Endothelial cell of umbilical vein (primary cell): ENCODE measurements at regions not wholly inside any gene's neighbourhood (a gene's known extent, or its start where the extent isn't known, plus 50 kb on each side); places are given as distances from the start of the nearest gene placed in this dataset.

Experiments
- BruUV-seq: library from RNA; stranded (reverse); fragments of 400-500 nt; replicated peaks from 2 replicates; lab custom pipeline; 2021; lab: Mats Ljungman, UMichigan
- CTCF ChIA-PET: fragments of 300-600, 350-600 bp; sonication (Branson Sonifier 250); formaldehyde crosslinking; loops from one replicate; lab custom pipeline; 2021; ENCODE audit warnings: antibody characterized with exemption, inconsistent platforms; lab: Charles Lee
- POLR2A ChIA-PET: fragments of 300-600, 350-600 bp; sonication (Branson Sonifier 250); formaldehyde crosslinking; loops from one replicate; lab custom pipeline; 2021; ENCODE audit warnings: antibody characterized with exemption, inconsistent platforms; lab: Charles Lee
- DNase-seq: peaks from one replicate; pipeline ENCODE4 v3.0.0-alpha.2; 2011; ENCODE audit warnings: low read depth, low spot score
- FAIRE-seq: peaks from 2 replicates; lab custom pipeline; 2011; peaks lifted over from hg19 to GRCh38; lab: Jason Lieb, UNC
- H2AFZ ChIP-seq: 2 replicates; pipeline ENCODE4 v1.6.0; 2012; ENCODE audit warnings: low read depth, low read length, control low read depth, inconsistent platforms
- H3K27ac ChIP-seq: 2 replicates; pipeline ENCODE4 v1.5.1; 2011; ENCODE audit warnings: low read depth, mild to moderate bottlenecking, control low read depth, low read length, moderate library complexity; ENCODE audit not compliant: insufficient read depth
- H3K27me3 ChIP-seq, 2 experiments: 2 replicates each; pipeline versions ENCODE4 v1.6.0 to v1.6.1; 2011; ENCODE audit warnings: low read length in 2 of 2, mixed read lengths in 1 of 2; ENCODE audit not compliant: control insufficient read depth in 2 of 2, insufficient read depth in 2 of 2
- H3K36me3 ChIP-seq, 2 experiments: 2 replicates in 1 of 2; 3 replicates in 1 of 2; pipeline ENCODE4 v1.5.1; 2011; ENCODE audit warnings: low read length in 2 of 2, mild to moderate bottlenecking in 1 of 2, moderate library complexity in 1 of 2; ENCODE audit not compliant: control insufficient read depth in 2 of 2, insufficient read depth in 2 of 2; ENCODE audit errors: extremely low read depth in 1 of 2
- H3K4me1 ChIP-seq: 3 replicates; pipeline ENCODE4 v1.5.1; 2011; ENCODE audit warnings: mild to moderate bottlenecking, low read length; ENCODE audit not compliant: control insufficient read depth, insufficient read depth; ENCODE audit errors: extremely low read depth
- H3K4me2 ChIP-seq: 2 replicates; pipeline ENCODE4 v1.6.1; 2011; ENCODE audit warnings: low read length, control low read depth, mixed read lengths; ENCODE audit not compliant: insufficient read depth
- H3K4me3 ChIP-seq, 3 experiments: fragments of 200-600 bp in 1 of 3; sonication (generic), shearing (Covaris generic) in 1 of 3; replicated peaks in 1 of 3; 2 replicates each; pipeline ENCODE4 v1.5.1; 2011 to 2016; ENCODE audit warnings: control low read depth in 3 of 3, low read length in 3 of 3, mild to moderate bottlenecking in 2 of 3, inconsistent platforms in 1 of 3, low read depth in 1 of 3, moderate library complexity in 1 of 3; ENCODE audit not compliant: insufficient read depth in 1 of 3
- H3K79me2 ChIP-seq: 2 replicates; pipeline ENCODE4 v1.6.0; 2012; ENCODE audit warnings: low read length, inconsistent platforms; ENCODE audit not compliant: control insufficient read depth, insufficient read depth
- H3K9ac ChIP-seq: replicated peaks from 2 replicates; pipeline ENCODE3; 2011; ENCODE audit warnings: low read length, control low read depth; ENCODE audit not compliant: insufficient read depth; ENCODE audit errors: extremely low read depth
- H3K9me1 ChIP-seq: replicated peaks from 3 replicates; pipeline ENCODE4 v1.6.0; 2011; ENCODE audit warnings: mild to moderate bottlenecking, low read length; ENCODE audit not compliant: control insufficient read depth, insufficient read depth; ENCODE audit errors: extremely low read depth
- H3K9me3 ChIP-seq: replicated peaks from 2 replicates; pipeline ENCODE4 v1.5.1; 2012; ENCODE audit warnings: low read length, inconsistent platforms; ENCODE audit not compliant: control insufficient read depth, insufficient read depth
- H4K20me1 ChIP-seq: replicated peaks from 2 replicates; pipeline ENCODE3; 2011; ENCODE audit warnings: mild to moderate bottlenecking, low read length; ENCODE audit not compliant: control insufficient read depth, insufficient read depth; ENCODE audit errors: extremely low read depth
- EZH2 ChIP-seq: IDR thresholded peaks from 2 replicates; pipeline ENCODE4 v1.6.1; 2012; ENCODE audit warnings: borderline replicate concordance, low read depth, mild to moderate bottlenecking, moderate library complexity, low read length, inconsistent platforms; ENCODE audit not compliant: severe bottlenecking
- FOS ChIP-seq: IDR thresholded peaks from 2 replicates; pipeline ENCODE4 v1.6.1; 2011; ENCODE audit warnings: mild to moderate bottlenecking, low read length, moderate library complexity, borderline replicate concordance; ENCODE audit not compliant: insufficient read depth
- GATA2 ChIP-seq: IDR thresholded peaks from 2 replicates; pipeline ENCODE4 v1.7.0; 2011; ENCODE audit warnings: low read depth, mild to moderate bottlenecking, moderate library complexity, mixed read lengths, low read length; ENCODE audit not compliant: insufficient read length, insufficient read depth
- JUN ChIP-seq: IDR thresholded peaks from 2 replicates; pipeline ENCODE4 v1.6.1; 2011; ENCODE audit warnings: borderline replicate concordance, low read depth; ENCODE audit not compliant: insufficient read length, insufficient read depth
- POLR2A ChIP-seq: IDR thresholded peaks from 2 replicates; pipeline ENCODE4 v1.6.1; 2012; ENCODE audit warnings: low read depth, mild to moderate bottlenecking, control low read depth, low read length
- dilution Hi-C: fragments of 300-500 bp; cut with MboI; formaldehyde crosslinking; loops from one replicate; pipeline ENCODE4 v1.15.0; 2019; ENCODE audit warnings: low sequenced_read_pairs; ENCODE audit not compliant: extremely low pct_ligation_motif_present
- intact Hi-C: fragments of 100-400 bp; cut with micrococcal nuclease; formaldehyde crosslinking; loops from one replicate; pipeline ENCODE4 v1.10.0; 2022
- TF ChIP-seq, protein P1 (sequence below), 2 donors: IDR thresholded peaks; 1 replicate in 1 of 2; 2 replicates in 1 of 2; pipeline ENCODE4 v1.5.1; 2011; ENCODE audit warnings: low read length in 2 of 2, mild to moderate bottlenecking in 2 of 2, moderate library complexity in 2 of 2, control low read depth in 1 of 2, inconsistent platforms in 1 of 2, low read depth in 1 of 2; ENCODE audit not compliant: insufficient read depth in 1 of 2; ENCODE audit errors: extremely low read depth in 1 of 2

DNA sequence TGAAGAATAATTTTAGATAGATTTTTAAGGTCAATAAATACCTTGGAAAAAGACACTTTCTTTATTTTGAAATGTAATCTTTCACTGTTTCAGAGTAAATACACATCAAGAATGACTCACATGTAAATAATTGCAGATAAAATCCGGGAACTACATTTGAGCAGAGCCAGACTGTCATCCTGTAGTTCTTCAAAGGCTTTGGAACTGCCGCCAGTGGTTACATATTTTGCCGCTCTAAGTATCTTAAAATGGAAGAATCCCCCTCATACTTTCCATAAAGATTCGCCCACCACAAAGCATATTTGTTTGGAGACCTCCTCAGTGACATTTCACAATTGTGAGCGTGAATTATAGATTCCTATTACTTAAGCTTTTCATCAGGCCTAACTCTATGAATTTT lies 607.8 kb upstream of the ZFP42 start:
- Histone ChIP-seq H3K4me1 (no peaks in the 10 kb centered on the region), H3K9ac (no peak overlapping the region), H3K9me3 (peaks cover 2% of the 10 kb centered on the region), H3K4me3 (no peak overlapping the region), H3K79me2 (no peaks in the 10 kb centered on the region), H2AFZ (no peak overlapping the region), H4K20me1 (no peaks in the 10 kb centered on the region), H3K9me1 (no peaks in the 10 kb centered on the region), H3K36me3 (no peaks in the 10 kb centered on the region), H3K27me3 (no peaks in the 10 kb centered on the region), H3K27ac (no peak overlapping the region), H3K4me2 (no peak overlapping the region)
- no peak for FAIRE-seq
- POLR2A ChIA-PET, result no interaction called here
- CTCF ChIA-PET, result no interaction called here
- DNase-seq, result no peak
- intact Hi-C loops, result no loop called here
- TF ChIP-seq EZH2, result no peak
- TF ChIP-seq GATA2, result no peak
- no peak for TF ChIP-seq FOS
- TF ChIP-seq, protein P1, sequence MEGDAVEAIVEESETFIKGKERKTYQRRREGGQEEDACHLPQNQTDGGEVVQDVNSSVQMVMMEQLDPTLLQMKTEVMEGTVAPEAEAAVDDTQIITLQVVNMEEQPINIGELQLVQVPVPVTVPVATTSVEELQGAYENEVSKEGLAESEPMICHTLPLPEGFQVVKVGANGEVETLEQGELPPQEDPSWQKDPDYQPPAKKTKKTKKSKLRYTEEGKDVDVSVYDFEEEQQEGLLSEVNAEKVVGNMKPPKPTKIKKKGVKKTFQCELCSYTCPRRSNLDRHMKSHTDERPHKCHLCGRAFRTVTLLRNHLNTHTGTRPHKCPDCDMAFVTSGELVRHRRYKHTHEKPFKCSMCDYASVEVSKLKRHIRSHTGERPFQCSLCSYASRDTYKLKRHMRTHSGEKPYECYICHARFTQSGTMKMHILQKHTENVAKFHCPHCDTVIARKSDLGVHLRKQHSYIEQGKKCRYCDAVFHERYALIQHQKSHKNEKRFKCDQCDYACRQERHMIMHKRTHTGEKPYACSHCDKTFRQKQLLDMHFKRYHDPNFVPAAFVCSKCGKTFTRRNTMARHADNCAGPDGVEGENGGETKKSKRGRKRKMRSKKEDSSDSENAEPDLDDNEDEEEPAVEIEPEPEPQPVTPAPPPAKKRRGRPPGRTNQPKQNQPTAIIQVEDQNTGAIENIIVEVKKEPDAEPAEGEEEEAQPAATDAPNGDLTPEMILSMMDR (IDR thresholded peaks at IDR 0.05; ENCODE audit: extremely low read depth in 1 of 2, insufficient read depth in 1 of 2, low read depth in 1 of 2, low read length in 2 of 2), result no peak
- dilution Hi-C loops, result no loop called here
- no TSS peak for BruUV-seq

- BruUV-seq, result no TSS peak
- dilution Hi-C loops, result no loop called here
- no peaks in the 10 kb centered on the region for H3K79me2 ChIP-seq
- POLR2A ChIA-PET, result no interaction called here
- no peaks in the 10 kb centered on the region for H3K9me1 ChIP-seq
- no peak overlapping the region for H3K4me3 ChIP-seq
- no peak for FAIRE-seq
- H3K4me2 ChIP-seq, result no peak overlapping the region
- H3K4me1 ChIP-seq, result no peaks in the 10 kb centered on the region
- no peaks in the 10 kb centered on the region for H4K20me1 ChIP-seq
- CTCF ChIA-PET, result no interaction called here
- no peaks in the 10 kb centered on the region for H3K36me3 ChIP-seq
- no peak for TF ChIP-seq FOS
- TF ChIP-seq, protein P1 (IDR thresholded peaks at IDR 0.05; ENCODE audit: extremely low read depth in 1 of 2, insufficient read depth in 1 of 2, low read depth in 1 of 2, low read length in 2 of 2), result no peak
- TF ChIP-seq JUN, result no peak
- TF ChIP-seq POLR2A, result no peak
- H3K9me3 ChIP-seq, result peaks cover 2% of the 10 kb centered on the region
- H3K27ac ChIP-seq, result no peak overlapping the region
- DNase-seq, result no peak
- H3K27me3 ChIP-seq, result no peaks in the 10 kb centered on the region
- no peak overlapping the region for H2AFZ ChIP-seq
- no peak overlapping the region for H3K9ac ChIP-seq
- intact Hi-C loops, result no loop called here
Observed at GRCh38 chr4:187389420-187389819, 606.2 kb upstream of the ZFP42 start.
